H1 (cell line): ENCODE measurements at regions not wholly inside any gene's neighbourhood (a gene's known extent, or its start where the extent isn't known, plus 50 kb on each side); places are given as distances from the start of the nearest gene placed in this dataset.

Experiments
- CTCF ChIA-PET: fragments of 300-600 bp; sonication (Branson Sonifier 250); formaldehyde crosslinking; loops from one replicate; lab custom pipeline; 2021; ENCODE audit not compliant: partially characterized antibody; lab: Charles Lee
- POLR2A ChIA-PET: fragments of 300-600 bp; sonication (Branson Sonifier 250); formaldehyde crosslinking; loops from one replicate; lab custom pipeline; 2021; ENCODE audit warnings: inconsistent platforms; ENCODE audit not compliant: partially characterized antibody; lab: Charles Lee
- DNase-seq, 2 experiments: peaks; one replicate each; pipeline versions ENCODE4 v3.0.0 to v3.0.0-alpha.2; 2010 to 2022; ENCODE audit warnings: low spot score in 2 of 2, low read depth in 1 of 2, mixed read lengths in 1 of 2
- FAIRE-seq: peaks from 2 replicates; lab custom pipeline; 2011; peaks lifted over from hg19 to GRCh38; lab: Jason Lieb, UNC
- H2AFZ ChIP-seq: 2 replicates; pipeline ENCODE4 v1.8.1; 2012; ENCODE audit warnings: low read length, inconsistent platforms
- H2AK5ac ChIP-seq: 2 replicates; pipeline ENCODE4 v1.6.1; 2013; ENCODE audit warnings: low read depth, low read length
- H2BK120ac ChIP-seq: replicated peaks from 2 replicates; pipeline ENCODE3; 2013; ENCODE audit warnings: low read depth, low read length, inconsistent platforms
- H2BK12ac ChIP-seq: 2 replicates; pipeline ENCODE4 v1.6.1; 2013; ENCODE audit warnings: low read depth, low read length
- H2BK15ac ChIP-seq: 2 replicates; pipeline ENCODE4 v1.6.1; 2013; ENCODE audit warnings: low read length
- H2BK20ac ChIP-seq: 2 replicates; pipeline ENCODE4 v1.6.1; 2013; ENCODE audit warnings: low read length
- H2BK5ac ChIP-seq: 2 replicates; pipeline ENCODE4 v1.6.1; 2013; ENCODE audit warnings: low read depth, low read length
- H3K14ac ChIP-seq: 2 replicates; pipeline ENCODE4 v1.6.1; 2013; ENCODE audit warnings: inconsistent platforms; ENCODE audit not compliant: insufficient read length
- H3K18ac ChIP-seq: 2 replicates; pipeline ENCODE4 v1.6.1; 2013; ENCODE audit warnings: low read length; ENCODE audit errors: extremely low read depth
- H3K23ac ChIP-seq: 2 replicates; pipeline ENCODE4 v1.6.1; 2013; ENCODE audit warnings: inconsistent platforms; ENCODE audit not compliant: insufficient read length
- H3K23me2 ChIP-seq: 2 replicates; pipeline ENCODE4 v1.6.1; 2013; ENCODE audit warnings: low read depth, low read length
- H3K27ac ChIP-seq: 2 replicates; pipeline ENCODE4 v1.6.1; 2011; ENCODE audit warnings: low read depth, low read length, inconsistent platforms
- H3K27me3 ChIP-seq, 4 experiments: replicated peaks in 1 of 4; 1 replicate in 1 of 4; 2 replicates in 3 of 4; pipeline versions ENCODE4 v1.6.1 to v1.8.1; 2011 to 2013; ENCODE audit warnings: low read length in 3 of 4, mild to moderate bottlenecking in 3 of 4, inconsistent platforms in 2 of 4, mixed read lengths in 2 of 4, moderate library complexity in 1 of 4; ENCODE audit not compliant: control insufficient read depth in 3 of 4, insufficient read depth in 3 of 4; ENCODE audit errors: extremely low read depth in 1 of 4
- H3K36me3 ChIP-seq, 4 experiments: 2 replicates each; pipeline versions ENCODE4 v1.6.1 to v1.8.1; 2011 to 2013; ENCODE audit warnings: mild to moderate bottlenecking in 4 of 4, low read length in 3 of 4, moderate library complexity in 2 of 4, control low read depth in 1 of 4, inconsistent platforms in 1 of 4; ENCODE audit not compliant: insufficient read depth in 4 of 4, control insufficient read depth in 2 of 4
- H3K4ac ChIP-seq: replicated peaks from 2 replicates; pipeline ENCODE3; 2013; ENCODE audit warnings: low read length, low read depth, mixed read lengths, inconsistent platforms; ENCODE audit not compliant: insufficient read length
- H3K4me1 ChIP-seq, 4 experiments: replicated peaks in 1 of 4; 1 replicate in 1 of 4; 2 replicates in 3 of 4; pipeline versions ENCODE4 v1.6.1 to v1.8.1; 2011 to 2013; ENCODE audit warnings: low read length in 3 of 4, inconsistent platforms in 2 of 4, mixed read lengths in 1 of 4; ENCODE audit not compliant: insufficient read depth in 4 of 4, control insufficient read depth in 3 of 4
- H3K4me2 ChIP-seq, 2 experiments: 2 replicates each; pipeline versions ENCODE4 v1.6.1 to v1.8.1; 2011 to 2013; ENCODE audit warnings: low read depth in 2 of 2, low read length in 2 of 2, control low read depth in 1 of 2, inconsistent platforms in 1 of 2, mild to moderate bottlenecking in 1 of 2; ENCODE audit not compliant: insufficient read depth in 1 of 2
- H3K4me3 ChIP-seq, 4 experiments: fragments of 200-600, 300-600 bp in 1 of 4; sonication (generic), shearing (Covaris generic), sonication (Bioruptor Twin) in 1 of 4; 2 replicates each; pipeline versions ENCODE4 v1.5.1 to v1.8.1; 2011 to 2016; ENCODE audit warnings: low read length in 4 of 4, low read depth in 3 of 4, control low read depth in 2 of 4, inconsistent platforms in 2 of 4, mild to moderate bottlenecking in 2 of 4, mixed read lengths in 1 of 4, moderate library complexity in 1 of 4; ENCODE audit not compliant: insufficient read depth in 2 of 4; ENCODE audit errors: extremely low read depth in 1 of 4
- H3K56ac ChIP-seq: replicated peaks from 2 replicates; pipeline ENCODE3; 2013; ENCODE audit warnings: low read depth, mild to moderate bottlenecking, mixed read lengths, low read length, inconsistent platforms; ENCODE audit not compliant: insufficient read length
- H3K79me1 ChIP-seq: 2 replicates; pipeline ENCODE4 v1.6.1; 2013; ENCODE audit warnings: low read depth, low read length, control low read depth
- H3K79me2 ChIP-seq, 2 experiments: 2 replicates each; pipeline versions ENCODE4 v1.6.1 to v1.8.1; 2012 to 2013; ENCODE audit warnings: low read length in 2 of 2, mild to moderate bottlenecking in 2 of 2, inconsistent platforms in 1 of 2; ENCODE audit not compliant: insufficient read depth in 2 of 2, control insufficient read depth in 1 of 2
- H3K9ac ChIP-seq, 4 experiments: replicated peaks in 1 of 4; 1 replicate in 1 of 4; 2 replicates in 3 of 4; pipeline versions ENCODE4 v1.6.1 to v1.8.1; 2011 to 2013; ENCODE audit warnings: low read depth in 3 of 4, low read length in 3 of 4, control low read depth in 2 of 4, mild to moderate bottlenecking in 2 of 4, moderate library complexity in 2 of 4, inconsistent platforms in 1 of 4; ENCODE audit errors: extremely low read depth in 1 of 4
- H3K9me3 ChIP-seq, 2 experiments: 2 replicates each; pipeline versions ENCODE4 v1.6.1 to v1.8.1; 2012 to 2013; ENCODE audit warnings: mild to moderate bottlenecking in 2 of 2, moderate library complexity in 2 of 2, control low read depth in 1 of 2, inconsistent platforms in 1 of 2, low read depth in 1 of 2, low read length in 1 of 2, mixed read lengths in 1 of 2; ENCODE audit not compliant: insufficient read depth in 2 of 2
- H4K20me1 ChIP-seq, 2 experiments: replicated peaks in 1 of 2; 2 replicates each; pipeline versions ENCODE3 to v1.8.1; 2011 to 2013; ENCODE audit warnings: inconsistent platforms in 2 of 2, low read length in 2 of 2, mild to moderate bottlenecking in 1 of 2; ENCODE audit not compliant: insufficient read depth in 2 of 2, control insufficient read depth in 1 of 2
- H4K5ac ChIP-seq: 2 replicates; pipeline ENCODE4 v1.6.1; 2013; ENCODE audit warnings: low read length, low read depth, mixed read lengths, inconsistent platforms; ENCODE audit not compliant: insufficient read length
- H4K8ac ChIP-seq: 2 replicates; pipeline ENCODE4 v1.8.0; 2013; ENCODE audit warnings: mild to moderate bottlenecking, moderate library complexity, low read length, inconsistent platforms; ENCODE audit not compliant: insufficient read depth; ENCODE audit errors: extremely low read depth
- H4K91ac ChIP-seq: replicated peaks from 2 replicates; pipeline ENCODE3; 2013; ENCODE audit warnings: low read length, mixed read lengths, inconsistent platforms; ENCODE audit not compliant: insufficient read length
- GTF2F1 ChIP-seq: IDR thresholded peaks from 2 replicates; pipeline ENCODE4 v1.6.1; 2012; ENCODE audit warnings: low read depth, low read length, improper control_type of control experiment, borderline replicate concordance
- HDAC6 ChIP-seq: IDR thresholded peaks from one replicate; pipeline ENCODE4 v1.7.1; 2012; ENCODE audit warnings: low read depth, mild to moderate bottlenecking, inconsistent platforms, low read length, moderate library complexity
- JUN ChIP-seq: IDR thresholded peaks from 2 replicates; pipeline ENCODE4 v1.6.1; 2011; ENCODE audit warnings: low read depth, mild to moderate bottlenecking, improper control_type of control experiment, low read length
- JUND ChIP-seq: IDR thresholded peaks from 2 replicates; pipeline ENCODE4 v1.6.1; 2011; ENCODE audit warnings: mild to moderate bottlenecking, improper control_type of control experiment, low read length
- KDM1A ChIP-seq: fragments of 200-600, 300-600 bp; sonication (generic); IDR thresholded peaks from 2 replicates; pipeline ENCODE4 v1.7.1; 2016; ENCODE audit warnings: mild to moderate bottlenecking, low read length, borderline replicate concordance
- KDM4A ChIP-seq: IDR thresholded peaks from one replicate; pipeline ENCODE4 v1.7.1; 2012; ENCODE audit warnings: low read depth, mild to moderate bottlenecking, moderate library complexity, low read length, inconsistent platforms; ENCODE audit not compliant: severe bottlenecking
- PHF8 ChIP-seq: fragments of 200-600 bp; sonication (generic); conservative IDR thresholded peaks from 2 replicates; pipeline ENCODE4 v1.7.1; 2012; ENCODE audit warnings: low read depth, mild to moderate bottlenecking, inconsistent platforms, low read length, moderate library complexity
- POLR2AphosphoS5 ChIP-seq: IDR thresholded peaks from 2 replicates; pipeline ENCODE4 v1.6.1; 2011; ENCODE audit warnings: low read depth, low read length
- RNF2 ChIP-seq: fragments of 200-900, 300-1000 bp; sonication (generic); IDR thresholded peaks from 2 replicates; pipeline ENCODE4 v1.7.1; 2016; ENCODE audit warnings: borderline replicate concordance, low read depth, mild to moderate bottlenecking, antibody characterized with exemption, low read length; ENCODE audit not compliant: poor library complexity, severe bottlenecking; ENCODE audit errors: missing control alignments
- SAP30 ChIP-seq: fragments of 300-600 bp; sonication (generic); IDR thresholded peaks from 2 replicates; pipeline ENCODE4 v1.7.1; 2012; ENCODE audit warnings: low read length, moderate library complexity, mild to moderate bottlenecking, inconsistent platforms; ENCODE audit not compliant: insufficient read depth, insufficient replicate concordance
- SP1 ChIP-seq: IDR thresholded peaks from 2 replicates; pipeline ENCODE4 v1.6.1; 2011; ENCODE audit warnings: low read depth, low read length
- TBP ChIP-seq: IDR thresholded peaks from 2 replicates; pipeline ENCODE4 v1.6.1; 2011; ENCODE audit warnings: low read depth, low read length, improper control_type of control experiment
- YY1 ChIP-seq: IDR thresholded peaks from 2 replicates; pipeline ENCODE4 v1.6.1; 2011; ENCODE audit warnings: low read depth, mild to moderate bottlenecking, low read length
- ZNF274 ChIP-seq: IDR thresholded peaks from 2 replicates; pipeline ENCODE4 v1.7.0; 2012; ENCODE audit warnings: low read length, borderline replicate concordance; ENCODE audit errors: extremely low read depth
- WGBS, 2 experiments: shearing (Covaris generic) in 1 of 2; methylation state at CpG; one replicate each; pipeline versions ENCODE4 v1.1.6 to v1.1.7; 2013 to 2015; ENCODE audit warnings: low lambda C conversion rate in 2 of 2, mixed read lengths in 2 of 2, inconsistent platforms in 1 of 2, low coverage in 1 of 2, missing lambda C conversion rate in 1 of 2; ENCODE audit not compliant: insufficient replicate concordance in 2 of 2, insufficient coverage in 1 of 2, insufficient read length in 1 of 2; ENCODE audit errors: extremely low coverage in 1 of 2, missing lambda C conversion rate in 1 of 2; 5-methylcytosine and 5-hydroxymethylcytosine counted together
- TF ChIP-seq, protein P1 (sequence below): IDR thresholded peaks from 2 replicates; pipeline ENCODE4 v1.6.1; 2012; ENCODE audit warnings: inconsistent platforms

DNA sequence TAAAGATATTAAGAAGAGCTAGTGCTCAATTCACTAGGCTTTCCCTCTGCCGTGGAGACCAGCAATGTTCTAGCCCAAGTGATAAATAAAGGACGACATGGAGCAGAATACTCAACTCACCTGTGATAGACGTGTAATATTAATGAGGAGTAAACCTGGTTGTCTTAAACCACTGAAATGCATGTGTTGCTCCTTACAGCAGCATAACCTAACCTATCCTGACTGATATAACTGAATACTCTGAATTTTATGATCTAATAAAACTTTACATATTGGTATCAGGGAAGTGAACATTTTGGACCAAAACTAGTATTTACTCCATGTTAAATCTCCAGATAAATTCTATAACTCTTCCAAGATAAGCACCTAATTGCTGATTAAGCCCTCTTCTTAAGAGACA, 531.0 kb downstream of the METTL4 start:
- Histone ChIP-seq H3K23ac (no peak overlapping the region), H3K4ac (no peak overlapping the region), H4K20me1 (no peaks in the 10 kb centered on the region), H2BK120ac (no peak overlapping the region), H4K8ac (no peak overlapping the region), H3K9me3 (no peaks in the 10 kb centered on the region), H2BK15ac (no peak overlapping the region), H3K4me3 (no peak overlapping the region), H3K4me1 (no peaks in the 10 kb centered on the region), H3K27ac (no peak overlapping the region), H2BK20ac (no peak overlapping the region), H4K5ac (no peak overlapping the region), H3K4me2 (no peak overlapping the region), H3K36me3 (no peaks in the 10 kb centered on the region), H2AK5ac (no peak overlapping the region), H2BK5ac (no peak overlapping the region), H2AFZ (no peak overlapping the region), H3K79me1 (no peaks in the 10 kb centered on the region), H4K91ac (no peak overlapping the region), H2BK12ac (no peak overlapping the region), H3K18ac (no peak overlapping the region), H3K14ac (no peak overlapping the region), H3K9ac (no peak overlapping the region), H3K23me2 (no peaks in the 10 kb centered on the region), H3K79me2 (no peaks in the 10 kb centered on the region), H3K56ac (no peak overlapping the region), H3K27me3 (no peaks in the 10 kb centered on the region)
- FAIRE-seq (no peak), DNase-seq (no peak)
- ChIA-PET POLR2A (no interaction called here), CTCF (no interaction called here)
- TF ChIP-seq TBP (no peak), PHF8 (no peak), SP1 (no peak), HDAC6 (no peak), POLR2AphosphoS5 (no peak), ZNF274 (no peak), RNF2 (no peak), JUN (no peak), KDM4A (no peak), JUND (no peak), KDM1A (no peak), YY1 (no peak), SAP30 (no peak), GTF2F1 (no peak)
- TF ChIP-seq, protein P1, sequence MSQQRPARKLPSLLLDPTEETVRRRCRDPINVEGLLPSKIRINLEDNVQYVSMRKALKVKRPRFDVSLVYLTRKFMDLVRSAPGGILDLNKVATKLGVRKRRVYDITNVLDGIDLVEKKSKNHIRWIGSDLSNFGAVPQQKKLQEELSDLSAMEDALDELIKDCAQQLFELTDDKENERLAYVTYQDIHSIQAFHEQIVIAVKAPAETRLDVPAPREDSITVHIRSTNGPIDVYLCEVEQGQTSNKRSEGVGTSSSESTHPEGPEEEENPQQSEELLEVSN, result no peak
- WGBS, 2 experiments, result 94% methylated on average over 3 of the region's 3 CpGs; no CpG with 5 or more reads in 1 of the 2 experiments
